ENCODE measurements at regions not wholly inside any gene's neighbourhood (a gene's known extent, or its start where the extent isn't known, plus 50 kb on each side); places are given as distances from the start of the nearest gene placed in this dataset.

- DNase-seq, result no peak
These were observed 1015.5 kb upstream of the LRRN3 start for GRCh38 chr7:110075450-110075849.

DNA sequence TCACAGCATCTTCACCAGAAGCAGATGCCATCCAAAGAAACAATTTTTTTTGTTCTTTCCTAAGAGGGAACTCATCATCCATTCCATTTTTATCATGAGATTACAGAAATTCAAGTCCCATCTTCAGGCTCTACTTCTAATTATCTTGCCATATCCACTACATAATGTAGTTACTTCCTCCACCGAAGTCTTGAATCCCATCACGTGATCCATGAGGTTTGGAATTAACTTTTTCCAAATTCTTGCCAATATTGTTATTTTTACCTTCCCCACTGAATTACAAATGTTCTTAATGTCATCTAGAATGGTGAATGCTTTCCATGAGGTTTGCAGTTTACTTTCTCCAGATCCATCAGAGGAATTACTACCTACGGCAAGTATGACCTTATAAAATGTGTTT lies 1014.7 kb upstream of the LRRN3 start:
- no peak for DNase-seq

DNA sequence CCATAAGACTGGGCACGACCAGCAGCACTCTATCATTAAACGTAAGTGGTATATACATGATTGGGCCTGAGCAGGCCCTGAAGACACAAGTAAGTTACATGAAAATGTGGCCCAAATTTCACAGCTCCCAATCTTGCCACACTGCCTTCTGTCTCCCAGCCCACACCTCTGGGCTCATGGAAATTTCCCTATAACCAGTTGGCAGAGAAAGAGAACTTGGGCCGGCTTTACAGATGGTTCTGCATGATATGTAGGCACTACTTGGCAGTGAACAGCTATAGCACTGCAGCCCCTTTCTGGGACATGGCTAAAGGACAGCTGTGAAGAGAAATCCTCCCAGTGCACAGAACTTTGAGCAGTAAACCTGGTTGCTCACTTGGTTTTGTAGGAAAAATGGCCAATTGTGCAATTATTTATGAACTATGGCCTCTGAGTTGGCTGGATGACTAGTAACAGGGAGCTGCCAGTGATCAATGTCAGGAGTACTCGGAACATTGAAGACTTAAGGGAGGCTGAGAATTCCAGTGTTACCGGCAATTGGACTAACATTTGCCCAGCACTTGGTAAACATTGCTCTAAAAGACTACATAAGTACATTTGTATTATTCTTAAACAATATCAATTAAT lies 1006.6 kb upstream of the LRRN3 start:
- DNase-seq, result no peak

- DNase-seq, result no peak
These were observed 1000.7 kb upstream of the LRRN3 start for GRCh38 chr7:110090110-110090820.

DNA sequence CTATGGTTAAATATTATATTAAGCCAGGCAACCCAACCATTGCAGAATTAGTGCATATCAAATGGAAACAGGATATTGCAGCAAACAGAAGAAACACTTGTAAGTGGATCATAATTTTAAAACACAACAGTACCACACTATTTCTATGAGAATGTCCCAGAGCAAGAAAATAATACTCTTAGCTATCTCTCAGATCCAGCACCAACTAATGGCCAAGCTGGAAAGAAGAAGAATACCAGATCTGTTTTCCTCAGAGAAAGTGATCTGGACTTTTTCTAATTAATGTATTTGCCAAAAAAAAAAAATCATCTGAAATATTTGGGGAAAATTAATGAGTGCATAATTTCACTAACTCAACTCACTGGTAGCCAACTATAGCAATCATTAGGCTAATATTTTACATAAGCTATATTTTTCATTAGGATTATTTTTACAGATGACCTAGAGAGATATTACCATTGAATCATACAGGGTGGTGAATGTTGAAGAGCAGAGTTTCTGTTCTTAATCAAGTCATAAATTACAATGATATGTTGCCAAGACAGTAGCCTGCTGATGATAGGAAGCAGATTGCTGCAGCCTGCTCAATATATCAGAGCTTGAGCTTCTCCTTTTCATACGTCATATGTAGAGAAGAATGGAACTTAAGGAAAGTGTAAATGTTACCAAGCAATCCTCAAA lies 995.4 kb upstream of the LRRN3 start:
- DNase-seq, result no peak

DNA sequence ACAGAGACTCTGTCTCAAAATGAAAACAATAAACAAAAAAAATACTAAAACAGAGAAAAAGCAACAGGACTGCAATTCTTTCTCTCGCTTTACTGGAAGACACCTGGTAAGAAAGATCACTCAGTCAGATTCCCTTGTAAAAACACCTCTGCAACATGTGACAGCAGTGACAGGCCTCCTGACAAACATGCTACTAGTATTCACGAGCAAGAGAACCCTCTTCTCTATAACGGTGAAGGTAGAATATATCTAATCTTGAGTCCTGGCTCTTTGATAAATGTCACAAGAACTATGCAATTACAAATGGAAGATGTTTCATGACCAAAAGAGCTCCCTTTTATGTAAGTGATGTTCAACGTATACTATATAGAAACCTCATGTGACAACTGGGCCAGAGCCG lies 986.7 kb upstream of the LRRN3 start:
- no peak for DNase-seq

DNA sequence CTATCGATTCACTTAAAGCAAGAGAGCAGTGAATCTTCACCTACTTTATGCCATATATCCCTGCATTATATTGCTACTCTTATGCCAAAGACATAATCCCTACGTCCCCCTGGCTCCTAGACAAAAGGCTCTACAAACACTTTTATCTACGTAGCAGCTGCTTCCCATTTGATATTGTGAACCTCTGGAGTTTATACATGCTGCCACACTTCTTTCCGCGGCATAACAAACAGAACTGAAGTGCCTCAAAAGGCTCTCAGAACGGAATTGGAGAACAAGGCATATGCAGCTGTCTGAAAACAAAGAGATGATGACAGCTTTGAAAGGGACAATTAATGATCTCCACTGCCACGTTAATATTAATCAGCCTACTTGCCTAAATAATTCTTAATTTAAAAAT lies 985.6 kb upstream of the LRRN3 start:
- DNase-seq, result peak; percentile 96

- no peak for DNase-seq
These were observed 985.1 kb upstream of the LRRN3 start for GRCh38 chr7:110105840-110106239.

DNA sequence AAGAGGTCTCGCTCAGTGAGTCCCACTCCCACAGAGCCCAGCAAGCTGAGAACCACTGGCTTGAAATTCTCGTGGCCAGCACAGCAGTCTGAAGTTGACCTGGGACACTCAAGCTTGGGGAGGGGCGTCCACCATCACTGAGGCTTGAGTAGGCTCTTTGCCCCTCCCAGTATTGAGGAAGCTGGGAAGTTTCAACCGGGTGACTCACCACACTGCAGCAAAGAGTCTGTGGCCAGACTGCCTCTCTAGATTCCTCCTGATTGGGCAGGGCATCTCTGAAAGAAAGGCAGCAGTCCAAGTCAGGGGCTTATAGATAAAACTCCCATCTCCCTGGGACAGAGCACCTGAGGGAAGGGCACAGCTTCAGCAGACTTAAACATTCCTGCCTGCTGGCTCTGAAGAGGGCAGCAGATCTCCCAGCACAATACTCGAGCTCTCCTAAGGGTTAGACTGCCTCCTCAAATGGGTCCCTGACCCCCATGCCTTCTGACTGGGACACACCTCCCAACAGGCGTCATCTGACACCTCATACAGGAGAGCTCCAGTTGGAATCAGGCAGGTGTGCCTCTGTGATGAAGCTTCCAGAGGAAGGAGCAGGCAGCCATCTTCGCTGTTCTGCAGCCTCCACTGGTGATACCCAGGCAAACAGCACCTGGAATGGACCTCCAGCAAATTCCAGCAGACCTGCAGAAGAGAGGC lies 970.9 kb upstream of the LRRN3 start:
- DNase-seq, result no peak

DNA sequence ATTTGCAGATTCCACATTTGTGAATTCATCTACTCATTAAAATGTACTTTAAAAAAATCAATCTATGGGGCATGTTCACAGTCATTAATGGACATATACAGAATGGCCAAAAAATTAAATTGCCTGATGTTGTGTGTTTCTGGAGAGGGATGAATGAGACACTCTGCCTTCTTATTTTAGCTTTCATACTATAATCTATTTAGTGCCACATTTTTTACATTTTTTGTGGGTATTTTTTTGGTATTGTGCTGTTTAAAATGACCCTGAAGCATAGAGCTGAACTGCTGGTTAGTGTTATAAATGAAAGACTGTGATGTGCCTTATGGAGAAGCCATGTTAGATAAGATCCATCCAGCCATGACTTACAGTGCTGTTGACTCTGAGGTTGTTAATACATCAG lies 961.8 kb upstream of the LRRN3 start:
- no peak for DNase-seq

GRCh38 chr7:110130669-110131068 lies 960.3 kb upstream of the LRRN3 start:
- no peak for DNase-seq

DNA sequence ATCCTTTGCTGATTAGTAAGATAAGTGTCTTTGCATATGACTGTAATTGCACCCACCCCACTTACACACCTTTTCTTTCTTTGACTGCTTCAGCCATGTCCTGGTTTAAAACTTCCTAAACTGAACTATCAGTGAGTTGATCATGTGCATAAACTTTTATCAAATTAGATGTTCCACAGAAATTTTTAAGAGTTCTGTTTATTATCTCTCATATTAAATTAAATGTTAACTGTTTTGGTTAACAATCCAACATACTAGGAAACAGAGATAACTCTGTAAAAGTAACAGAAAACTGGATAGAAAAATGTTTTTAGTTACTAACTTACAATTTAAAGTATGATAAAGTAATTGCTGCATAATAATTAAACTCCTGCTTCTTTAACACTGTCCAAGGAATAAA lies 959.6 kb upstream of the LRRN3 start:
- DNase-seq, result no peak

DNA sequence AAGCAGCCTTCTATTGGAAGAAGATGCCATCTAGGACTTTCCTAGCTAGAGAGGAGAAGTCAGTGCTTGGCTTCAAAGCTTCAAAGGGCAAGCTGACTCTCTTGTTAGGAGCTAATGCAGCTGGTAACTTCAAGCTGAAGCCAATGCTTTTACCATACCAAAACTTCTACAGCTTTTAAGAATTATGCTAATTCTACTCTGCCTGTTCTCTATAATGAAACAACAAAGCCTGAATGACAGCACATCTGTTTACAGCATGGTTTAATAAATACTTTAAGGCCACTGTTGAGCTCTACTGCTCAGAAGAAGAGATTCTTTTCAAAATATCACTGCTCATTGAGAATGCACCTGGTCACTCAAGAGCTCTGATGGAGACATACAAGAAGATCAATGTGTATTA lies 951.9 kb upstream of the LRRN3 start:
- DNase-seq, result no peak

GRCh38 chr7:110142939-110143526 lies 947.9 kb upstream of the LRRN3 start:
- DNase-seq, result no peak

DNA sequence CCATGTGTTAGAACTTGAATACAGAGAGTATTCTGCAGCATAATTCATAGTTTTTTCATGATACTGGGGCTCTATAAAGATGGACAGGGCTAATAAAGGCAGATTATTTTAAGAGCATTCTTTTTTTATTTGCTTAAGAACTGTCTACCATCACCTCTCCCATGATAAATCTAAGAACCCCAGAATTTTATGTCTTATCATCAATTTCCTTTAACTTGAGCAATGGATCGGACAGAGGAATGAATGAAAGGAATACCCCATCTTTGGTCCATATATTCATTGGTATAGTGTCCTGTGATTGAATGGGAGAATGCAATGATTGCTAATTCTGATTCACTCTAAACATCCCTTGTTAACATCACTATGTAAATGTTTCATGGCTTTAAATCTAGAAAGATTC lies 946.3 kb upstream of the LRRN3 start:
- DNase-seq, result no peak

DNA sequence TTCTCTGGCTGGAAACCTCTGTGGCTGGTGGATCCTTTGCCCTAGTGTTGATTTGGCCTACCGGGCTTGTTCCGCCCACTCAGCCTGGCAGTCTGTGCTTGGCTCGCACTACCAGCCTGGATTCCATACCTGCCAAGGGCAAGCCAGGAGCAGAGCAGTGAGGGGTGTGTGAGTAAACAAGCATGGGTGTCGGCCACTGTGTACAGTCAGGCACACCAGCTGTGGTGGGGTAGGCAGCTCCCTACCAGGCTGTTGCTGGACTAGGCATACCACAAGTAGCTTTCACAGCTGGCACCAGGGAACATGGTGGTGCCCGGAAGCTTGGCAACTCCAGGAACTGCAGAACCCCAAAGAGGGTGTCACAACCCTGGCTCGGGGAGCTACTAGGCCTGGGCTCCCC lies 942.9 kb upstream of the LRRN3 start:
- no peak for DNase-seq

DNA sequence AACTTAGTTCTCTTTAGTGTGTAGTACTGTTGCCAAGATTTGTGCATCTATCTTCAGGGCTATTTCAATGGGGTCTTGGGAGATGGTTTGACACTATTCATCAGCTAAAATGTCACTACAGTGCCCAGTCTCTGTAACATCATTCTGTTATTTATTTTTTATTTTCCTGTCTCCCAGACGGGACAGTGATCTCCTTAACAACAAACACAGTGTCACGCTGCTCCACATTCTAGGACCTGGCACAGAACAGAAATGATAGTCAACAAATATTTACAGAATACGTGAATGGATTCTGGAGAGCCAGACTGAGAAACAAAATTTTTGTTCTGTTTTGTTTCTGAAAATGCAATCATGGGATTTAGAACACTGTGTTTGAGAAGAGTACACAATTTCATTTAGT lies 937.7 kb upstream of the LRRN3 start:
- peak; percentile 26 for DNase-seq

DNA sequence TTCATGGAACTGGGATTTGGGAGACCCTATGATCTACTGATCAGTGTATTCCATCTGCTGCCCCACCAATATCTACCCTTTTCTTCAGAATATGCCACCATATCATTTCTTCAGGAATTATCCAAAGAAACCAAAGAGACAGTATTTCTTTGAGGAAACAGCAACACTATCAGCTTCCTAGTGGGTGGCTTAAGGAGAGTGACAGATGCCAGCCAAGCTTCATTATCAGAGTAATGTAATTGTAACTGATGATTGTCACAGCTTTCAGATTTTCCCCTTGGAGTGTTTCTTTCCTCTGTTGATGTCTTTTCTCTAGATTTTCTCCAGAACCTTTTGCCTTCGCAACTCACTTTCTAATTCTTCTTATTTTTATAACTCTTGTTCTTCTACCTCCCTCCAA lies 934.4 kb upstream of the LRRN3 start:
- DNase-seq, result no peak

GRCh38 chr7:110157631-110158362 lies 933.1 kb upstream of the LRRN3 start:
- no peak for DNase-seq

- DNase-seq, result no peak
These were observed 922.9 kb upstream of the LRRN3 start for GRCh38 chr7:110168010-110168409.

- no peak for DNase-seq
These were observed 920.1 kb upstream of the LRRN3 start for GRCh38 chr7:110170841-110171240.

GRCh38 chr7:110177463-110177862 lies 913.5 kb upstream of the LRRN3 start:
- DNase-seq, result no peak

GRCh38 chr7:110179037-110179436 lies 911.9 kb upstream of the LRRN3 start:
- DNase-seq, result no peak
